H1 (cell line): ENCODE measurements at regions not wholly inside any gene's neighbourhood (a gene's known extent, or its start where the extent isn't known, plus 50 kb on each side); places are given as distances from the start of the nearest gene placed in this dataset.

Source experiments
- CTCF ChIA-PET: fragments of 300-600 bp; sonication (Branson Sonifier 250); formaldehyde crosslinking; loops from one replicate; lab custom pipeline; 2021; ENCODE audit not compliant: partially characterized antibody; lab: Charles Lee
- POLR2A ChIA-PET: fragments of 300-600 bp; sonication (Branson Sonifier 250); formaldehyde crosslinking; loops from one replicate; lab custom pipeline; 2021; ENCODE audit warnings: inconsistent platforms; ENCODE audit not compliant: partially characterized antibody; lab: Charles Lee
- DNase-seq, 2 experiments: peaks; one replicate each; pipeline versions ENCODE4 v3.0.0 to v3.0.0-alpha.2; 2010 to 2022; ENCODE audit warnings: low spot score in 2 of 2, low read depth in 1 of 2, mixed read lengths in 1 of 2
- FAIRE-seq: peaks from 2 replicates; lab custom pipeline; 2011; peaks lifted over from hg19 to GRCh38; lab: Jason Lieb, UNC
- H2AFZ ChIP-seq: 2 replicates; pipeline ENCODE4 v1.8.1; 2012; ENCODE audit warnings: low read length, inconsistent platforms
- H2AK5ac ChIP-seq: 2 replicates; pipeline ENCODE4 v1.6.1; 2013; ENCODE audit warnings: low read depth, low read length
- H2BK120ac ChIP-seq: replicated peaks from 2 replicates; pipeline ENCODE3; 2013; ENCODE audit warnings: low read depth, low read length, inconsistent platforms
- H2BK12ac ChIP-seq: 2 replicates; pipeline ENCODE4 v1.6.1; 2013; ENCODE audit warnings: low read depth, low read length
- H2BK15ac ChIP-seq: 2 replicates; pipeline ENCODE4 v1.6.1; 2013; ENCODE audit warnings: low read length
- H2BK20ac ChIP-seq: 2 replicates; pipeline ENCODE4 v1.6.1; 2013; ENCODE audit warnings: low read length
- H2BK5ac ChIP-seq: 2 replicates; pipeline ENCODE4 v1.6.1; 2013; ENCODE audit warnings: low read depth, low read length
- H3K14ac ChIP-seq: 2 replicates; pipeline ENCODE4 v1.6.1; 2013; ENCODE audit warnings: inconsistent platforms; ENCODE audit not compliant: insufficient read length
- H3K18ac ChIP-seq: 2 replicates; pipeline ENCODE4 v1.6.1; 2013; ENCODE audit warnings: low read length; ENCODE audit errors: extremely low read depth
- H3K23ac ChIP-seq: 2 replicates; pipeline ENCODE4 v1.6.1; 2013; ENCODE audit warnings: inconsistent platforms; ENCODE audit not compliant: insufficient read length
- H3K23me2 ChIP-seq: 2 replicates; pipeline ENCODE4 v1.6.1; 2013; ENCODE audit warnings: low read depth, low read length
- H3K27ac ChIP-seq: 2 replicates; pipeline ENCODE4 v1.6.1; 2011; ENCODE audit warnings: low read depth, low read length, inconsistent platforms
- H3K27me3 ChIP-seq, 4 experiments: replicated peaks in 1 of 4; 1 replicate in 1 of 4; 2 replicates in 3 of 4; pipeline versions ENCODE4 v1.6.1 to v1.8.1; 2011 to 2013; ENCODE audit warnings: low read length in 3 of 4, mild to moderate bottlenecking in 3 of 4, inconsistent platforms in 2 of 4, mixed read lengths in 2 of 4, moderate library complexity in 1 of 4; ENCODE audit not compliant: control insufficient read depth in 3 of 4, insufficient read depth in 3 of 4; ENCODE audit errors: extremely low read depth in 1 of 4
- H3K36me3 ChIP-seq, 4 experiments: 2 replicates each; pipeline versions ENCODE4 v1.6.1 to v1.8.1; 2011 to 2013; ENCODE audit warnings: mild to moderate bottlenecking in 4 of 4, low read length in 3 of 4, moderate library complexity in 2 of 4, control low read depth in 1 of 4, inconsistent platforms in 1 of 4; ENCODE audit not compliant: insufficient read depth in 4 of 4, control insufficient read depth in 2 of 4
- H3K4ac ChIP-seq: replicated peaks from 2 replicates; pipeline ENCODE3; 2013; ENCODE audit warnings: low read length, low read depth, mixed read lengths, inconsistent platforms; ENCODE audit not compliant: insufficient read length
- H3K4me1 ChIP-seq, 4 experiments: replicated peaks in 1 of 4; 1 replicate in 1 of 4; 2 replicates in 3 of 4; pipeline versions ENCODE4 v1.6.1 to v1.8.1; 2011 to 2013; ENCODE audit warnings: low read length in 3 of 4, inconsistent platforms in 2 of 4, mixed read lengths in 1 of 4; ENCODE audit not compliant: insufficient read depth in 4 of 4, control insufficient read depth in 3 of 4
- H3K4me2 ChIP-seq, 2 experiments: 2 replicates each; pipeline versions ENCODE4 v1.6.1 to v1.8.1; 2011 to 2013; ENCODE audit warnings: low read depth in 2 of 2, low read length in 2 of 2, control low read depth in 1 of 2, inconsistent platforms in 1 of 2, mild to moderate bottlenecking in 1 of 2; ENCODE audit not compliant: insufficient read depth in 1 of 2
- H3K4me3 ChIP-seq, 4 experiments: fragments of 200-600, 300-600 bp in 1 of 4; sonication (generic), shearing (Covaris generic), sonication (Bioruptor Twin) in 1 of 4; 2 replicates each; pipeline versions ENCODE4 v1.5.1 to v1.8.1; 2011 to 2016; ENCODE audit warnings: low read length in 4 of 4, low read depth in 3 of 4, control low read depth in 2 of 4, inconsistent platforms in 2 of 4, mild to moderate bottlenecking in 2 of 4, mixed read lengths in 1 of 4, moderate library complexity in 1 of 4; ENCODE audit not compliant: insufficient read depth in 2 of 4; ENCODE audit errors: extremely low read depth in 1 of 4
- H3K56ac ChIP-seq: replicated peaks from 2 replicates; pipeline ENCODE3; 2013; ENCODE audit warnings: low read depth, mild to moderate bottlenecking, mixed read lengths, low read length, inconsistent platforms; ENCODE audit not compliant: insufficient read length
- H3K79me1 ChIP-seq: 2 replicates; pipeline ENCODE4 v1.6.1; 2013; ENCODE audit warnings: low read depth, low read length, control low read depth
- H3K79me2 ChIP-seq, 2 experiments: 2 replicates each; pipeline versions ENCODE4 v1.6.1 to v1.8.1; 2012 to 2013; ENCODE audit warnings: low read length in 2 of 2, mild to moderate bottlenecking in 2 of 2, inconsistent platforms in 1 of 2; ENCODE audit not compliant: insufficient read depth in 2 of 2, control insufficient read depth in 1 of 2
- H3K9ac ChIP-seq, 4 experiments: replicated peaks in 1 of 4; 1 replicate in 1 of 4; 2 replicates in 3 of 4; pipeline versions ENCODE4 v1.6.1 to v1.8.1; 2011 to 2013; ENCODE audit warnings: low read depth in 3 of 4, low read length in 3 of 4, control low read depth in 2 of 4, mild to moderate bottlenecking in 2 of 4, moderate library complexity in 2 of 4, inconsistent platforms in 1 of 4; ENCODE audit errors: extremely low read depth in 1 of 4
- H3K9me3 ChIP-seq, 2 experiments: 2 replicates each; pipeline versions ENCODE4 v1.6.1 to v1.8.1; 2012 to 2013; ENCODE audit warnings: mild to moderate bottlenecking in 2 of 2, moderate library complexity in 2 of 2, control low read depth in 1 of 2, inconsistent platforms in 1 of 2, low read depth in 1 of 2, low read length in 1 of 2, mixed read lengths in 1 of 2; ENCODE audit not compliant: insufficient read depth in 2 of 2
- H4K20me1 ChIP-seq, 2 experiments: replicated peaks in 1 of 2; 2 replicates each; pipeline versions ENCODE3 to v1.8.1; 2011 to 2013; ENCODE audit warnings: inconsistent platforms in 2 of 2, low read length in 2 of 2, mild to moderate bottlenecking in 1 of 2; ENCODE audit not compliant: insufficient read depth in 2 of 2, control insufficient read depth in 1 of 2
- H4K5ac ChIP-seq: 2 replicates; pipeline ENCODE4 v1.6.1; 2013; ENCODE audit warnings: low read length, low read depth, mixed read lengths, inconsistent platforms; ENCODE audit not compliant: insufficient read length
- H4K8ac ChIP-seq: 2 replicates; pipeline ENCODE4 v1.8.0; 2013; ENCODE audit warnings: mild to moderate bottlenecking, moderate library complexity, low read length, inconsistent platforms; ENCODE audit not compliant: insufficient read depth; ENCODE audit errors: extremely low read depth
- H4K91ac ChIP-seq: replicated peaks from 2 replicates; pipeline ENCODE3; 2013; ENCODE audit warnings: low read length, mixed read lengths, inconsistent platforms; ENCODE audit not compliant: insufficient read length
- ASH2L ChIP-seq: fragments of 200-600, 300-600 bp; sonication (generic); IDR thresholded peaks from one replicate; pipeline ENCODE4 v1.7.1; 2017; ENCODE audit warnings: low read length
- CEBPB ChIP-seq: IDR thresholded peaks from 2 replicates; pipeline ENCODE4 v1.6.1; 2012; ENCODE audit warnings: low read depth, low read length
- CREB1 ChIP-seq: IDR thresholded peaks from 2 replicates; pipeline ENCODE4 v1.6.1; 2012; ENCODE audit warnings: inconsistent platforms
- KDM4A ChIP-seq: IDR thresholded peaks from one replicate; pipeline ENCODE4 v1.7.1; 2012; ENCODE audit warnings: low read depth, mild to moderate bottlenecking, moderate library complexity, low read length, inconsistent platforms; ENCODE audit not compliant: severe bottlenecking
- NRF1 ChIP-seq: IDR thresholded peaks from 2 replicates; pipeline ENCODE4 v1.6.1; 2011; ENCODE audit warnings: mild to moderate bottlenecking, low read depth, low read length, improper control_type of control experiment
- PHF8 ChIP-seq: fragments of 200-600 bp; sonication (generic); conservative IDR thresholded peaks from 2 replicates; pipeline ENCODE4 v1.7.1; 2012; ENCODE audit warnings: low read depth, mild to moderate bottlenecking, inconsistent platforms, low read length, moderate library complexity
- SIX5 ChIP-seq: IDR thresholded peaks from 2 replicates; pipeline ENCODE4 v1.6.1; 2011; ENCODE audit warnings: mild to moderate bottlenecking, low read depth, low read length
- ZNF274 ChIP-seq: IDR thresholded peaks from 2 replicates; pipeline ENCODE4 v1.7.0; 2012; ENCODE audit warnings: low read length, borderline replicate concordance; ENCODE audit errors: extremely low read depth
- WGBS, 2 experiments: shearing (Covaris generic) in 1 of 2; methylation state at CpG; one replicate each; pipeline versions ENCODE4 v1.1.6 to v1.1.7; 2013 to 2015; ENCODE audit warnings: low lambda C conversion rate in 2 of 2, mixed read lengths in 2 of 2, inconsistent platforms in 1 of 2, low coverage in 1 of 2, missing lambda C conversion rate in 1 of 2; ENCODE audit not compliant: insufficient replicate concordance in 2 of 2, insufficient coverage in 1 of 2, insufficient read length in 1 of 2; ENCODE audit errors: extremely low coverage in 1 of 2, missing lambda C conversion rate in 1 of 2; 5-methylcytosine and 5-hydroxymethylcytosine counted together
- TF ChIP-seq, protein P1 (sequence below): IDR thresholded peaks from 2 replicates; pipeline ENCODE4 v1.6.1; 2012; ENCODE audit warnings: inconsistent platforms
- TF ChIP-seq, protein P2 (sequence below): IDR thresholded peaks from 2 replicates; pipeline ENCODE4 v1.6.1; 2011; ENCODE audit warnings: low read depth, mild to moderate bottlenecking, low read length; ENCODE audit not compliant: insufficient read depth

DNA sequence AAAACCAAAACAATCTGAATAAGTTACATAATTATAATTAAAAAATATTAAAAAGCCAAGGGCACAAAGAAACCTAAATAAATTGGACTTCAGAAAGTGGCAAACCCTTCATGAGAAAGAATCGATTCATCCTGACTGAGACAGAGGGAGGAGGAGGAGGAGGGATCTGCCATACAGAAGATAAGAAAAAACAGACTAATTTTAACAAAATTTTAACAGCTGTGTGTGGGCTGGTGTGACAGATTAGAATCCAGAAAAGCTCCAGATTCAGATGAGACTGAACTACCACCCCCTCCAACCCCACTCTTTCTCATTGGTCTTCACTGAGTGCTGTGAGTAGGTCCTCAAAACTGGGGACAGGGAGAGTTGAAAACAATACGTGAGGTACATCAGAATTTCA, 111.5 kb upstream of the HTR2A start:
- Histone ChIP-seq H3K9me3 (no peaks in the 10 kb centered on the region), H3K4me2 (no peak overlapping the region), H2BK5ac (no peak overlapping the region), H2BK15ac (no peak overlapping the region), H3K23me2 (no peaks in the 10 kb centered on the region), H2AFZ (peak overlapping the region; percentile 70), H2BK12ac (no peak overlapping the region), H3K27me3 (no peaks in the 10 kb centered on the region), H3K23ac (no peak overlapping the region), H3K18ac (no peak overlapping the region), H4K8ac (no peak overlapping the region), H4K5ac (no peak overlapping the region), H3K79me2 (no peaks in the 10 kb centered on the region), H4K20me1 (no peaks in the 10 kb centered on the region), H3K79me1 (no peaks in the 10 kb centered on the region), H3K56ac (no peak overlapping the region), H3K14ac (no peak overlapping the region), H3K27ac (no peak overlapping the region), H3K9ac (no peak overlapping the region), H3K4me1 (no peaks in the 10 kb centered on the region), H2BK120ac (no peak overlapping the region), H3K36me3 (no peaks in the 10 kb centered on the region), H3K4ac (no peak overlapping the region), H4K91ac (no peak overlapping the region), H2BK20ac (no peak overlapping the region), H2AK5ac (no peak overlapping the region), H3K4me3 (no peak overlapping the region)
- CTCF ChIA-PET = interaction anchor here (1.1 to 1.8 kb wide), 2 partner anchors 35 to 713 kb away, joined by 3 to 4 read pairs; no protein-coding TSS in a partner anchor
- TF ChIP-seq KDM4A (no peak), SIX5 (no peak), CREB1 (no peak), ZNF274 (no peak), CEBPB (no peak), PHF8 (no peak), ASH2L (no peak), NRF1 (no peak)
- TF ChIP-seq, protein P1, sequence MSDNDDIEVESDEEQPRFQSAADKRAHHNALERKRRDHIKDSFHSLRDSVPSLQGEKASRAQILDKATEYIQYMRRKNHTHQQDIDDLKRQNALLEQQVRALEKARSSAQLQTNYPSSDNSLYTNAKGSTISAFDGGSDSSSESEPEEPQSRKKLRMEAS = no peak
- TF ChIP-seq, protein P2, sequence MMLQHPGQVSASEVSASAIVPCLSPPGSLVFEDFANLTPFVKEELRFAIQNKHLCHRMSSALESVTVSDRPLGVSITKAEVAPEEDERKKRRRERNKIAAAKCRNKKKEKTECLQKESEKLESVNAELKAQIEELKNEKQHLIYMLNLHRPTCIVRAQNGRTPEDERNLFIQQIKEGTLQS = no peak
- POLR2A ChIA-PET = no interaction called here
- WGBS, 2 experiments = 88% methylated on average over 2 of the region's 2 CpGs; no CpG with 5 or more reads in 1 of the 2 experiments
- no peak for DNase-seq
- FAIRE-seq = no peak
